HG03045 (cell line): ENCODE measurements at regions not wholly inside any gene's neighbourhood (a gene's known extent, or its start where the extent isn't known, plus 50 kb on each side); places are given as distances from the start of the nearest gene placed in this dataset.

Source experiments
- ATAC-seq: cut with Tn5 transposase; IDR thresholded peaks from one replicate; pipeline ENCODE4 v1.9.1; 2021; ENCODE audit warnings: mild to moderate bottlenecking, moderate library complexity; ENCODE audit not compliant: unreplicated experiment

DNA sequence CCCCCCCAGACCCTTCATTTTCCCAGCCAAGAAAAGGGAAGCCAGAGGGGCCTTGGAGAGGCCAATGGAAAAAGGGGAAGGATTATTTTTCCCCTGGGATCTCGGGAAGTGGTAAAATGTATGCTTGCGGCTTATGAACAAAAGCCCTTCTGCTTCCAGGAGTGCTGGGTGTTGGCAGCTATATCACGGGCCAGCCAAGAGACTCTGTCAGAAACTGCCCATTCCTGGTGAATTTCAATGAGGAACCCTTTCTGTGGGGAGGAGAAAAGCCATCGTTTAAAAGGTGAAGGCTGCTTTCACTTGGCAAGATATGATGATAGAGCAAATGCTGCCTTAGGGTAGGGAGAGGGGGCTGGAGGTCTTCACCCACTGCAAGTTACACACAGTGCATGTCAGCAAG, 69.7 kb upstream of the ZC3H12A start:
- no peak for ATAC-seq

DNA sequence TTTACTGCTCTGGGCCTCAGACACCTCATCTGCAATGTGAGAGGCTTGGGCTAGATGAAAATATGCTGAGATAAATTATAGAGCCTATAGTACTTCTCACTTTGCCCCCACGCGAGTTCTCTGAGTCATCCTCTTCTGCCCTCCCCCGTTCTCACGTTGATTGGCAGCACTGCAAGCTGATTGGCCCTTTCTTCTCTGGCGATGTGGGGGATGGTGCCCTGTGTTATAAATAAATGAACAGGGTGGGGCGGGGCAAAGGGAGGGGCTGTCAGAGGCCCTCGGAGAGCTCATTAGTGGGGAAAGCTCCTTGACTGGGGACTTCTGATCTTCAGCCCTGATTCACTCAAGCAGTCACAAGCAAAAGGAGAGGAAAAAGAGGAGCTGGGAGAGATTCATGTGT, 64.3 kb upstream of the ZC3H12A start:
- no peak for ATAC-seq

DNA sequence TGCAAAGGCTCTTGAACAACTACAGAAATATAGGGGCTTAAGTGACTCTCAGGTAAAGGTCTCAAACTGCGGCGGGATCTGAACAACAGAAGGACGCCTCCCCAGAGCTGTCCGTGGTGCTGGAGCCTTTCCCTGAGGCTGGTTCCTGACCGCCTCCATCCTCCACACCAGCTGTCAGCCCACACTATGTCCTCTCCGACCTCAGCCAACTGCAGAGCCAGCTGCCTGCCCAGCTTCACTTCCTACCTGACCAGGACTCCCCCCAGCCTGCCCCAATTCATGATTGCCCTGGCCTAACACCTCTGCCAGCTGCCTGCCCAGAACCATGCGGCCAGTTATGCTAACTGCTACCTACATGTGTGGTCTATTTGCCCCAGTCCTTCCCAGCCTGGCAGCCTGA, 63.6 kb upstream of the ZC3H12A start:
- no peak for ATAC-seq

DNA sequence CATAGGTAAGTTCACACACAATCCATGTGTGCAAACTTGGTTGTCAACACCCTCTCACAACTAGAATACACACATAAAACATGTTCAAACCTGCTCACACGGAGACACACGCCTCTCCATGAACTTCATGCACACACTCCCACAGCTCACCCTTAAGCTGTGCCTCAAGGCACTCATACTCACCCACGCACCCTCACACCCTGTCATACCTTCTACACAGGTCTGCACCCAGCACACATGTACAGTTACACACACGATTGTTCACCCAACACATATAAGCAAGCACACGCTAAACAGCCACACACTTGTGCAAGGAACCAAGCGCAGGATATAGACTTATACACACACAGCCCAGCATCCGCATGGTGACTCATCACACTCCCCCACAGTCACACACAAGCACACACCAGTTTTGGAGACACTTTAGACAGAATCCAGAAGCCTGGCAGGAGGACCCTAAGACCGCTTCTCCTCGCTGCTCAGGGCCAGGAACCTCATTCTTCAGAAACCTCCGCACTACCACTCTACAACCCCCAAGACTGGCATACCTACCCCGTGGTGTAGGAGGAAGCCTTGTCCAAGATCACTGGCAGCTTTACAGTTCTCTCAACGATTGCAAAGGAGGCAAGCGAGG, 58.7 kb upstream of the ZC3H12A start:
- ATAC-seq: no peak

DNA sequence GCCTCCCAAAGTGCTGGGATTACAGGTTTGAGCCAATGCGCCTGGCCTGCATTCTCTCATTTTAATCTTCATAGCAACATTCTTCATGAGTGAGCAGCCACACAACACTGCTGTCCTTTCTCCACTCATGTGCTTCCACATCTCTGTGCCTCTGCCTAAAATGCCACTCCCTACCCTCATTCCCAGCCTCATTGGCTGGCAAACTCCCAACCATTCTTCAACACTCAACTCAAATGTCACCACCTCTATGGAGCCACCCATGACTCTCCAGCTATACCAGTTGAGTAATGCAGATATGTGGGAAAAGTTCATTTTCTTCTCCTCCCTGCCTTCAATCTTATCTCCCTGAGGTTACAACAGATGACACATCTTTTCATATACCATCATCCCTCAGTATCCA, 53.9 kb upstream of the ZC3H12A start:
- no peak for ATAC-seq

DNA sequence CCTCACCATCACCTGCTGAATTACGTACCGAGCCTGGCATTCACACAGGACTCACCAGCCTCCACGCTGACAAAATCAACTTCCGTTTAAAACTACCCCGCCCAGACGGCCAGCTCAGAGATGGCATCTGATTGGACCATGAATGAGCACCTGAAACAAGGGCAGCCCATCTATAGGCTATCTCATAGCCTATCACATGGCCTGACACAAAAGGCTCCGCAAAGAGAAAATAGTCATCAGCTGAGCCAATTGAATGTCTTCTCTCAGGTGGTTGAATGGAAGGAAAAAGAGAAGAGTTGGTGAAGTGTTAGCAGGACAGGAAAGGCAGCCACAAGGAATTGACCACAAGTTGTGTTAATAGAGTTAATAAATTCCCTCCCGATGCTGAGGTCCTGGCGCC, 50.6 kb upstream of the ZC3H12A start:
- no peak for ATAC-seq

DNA sequence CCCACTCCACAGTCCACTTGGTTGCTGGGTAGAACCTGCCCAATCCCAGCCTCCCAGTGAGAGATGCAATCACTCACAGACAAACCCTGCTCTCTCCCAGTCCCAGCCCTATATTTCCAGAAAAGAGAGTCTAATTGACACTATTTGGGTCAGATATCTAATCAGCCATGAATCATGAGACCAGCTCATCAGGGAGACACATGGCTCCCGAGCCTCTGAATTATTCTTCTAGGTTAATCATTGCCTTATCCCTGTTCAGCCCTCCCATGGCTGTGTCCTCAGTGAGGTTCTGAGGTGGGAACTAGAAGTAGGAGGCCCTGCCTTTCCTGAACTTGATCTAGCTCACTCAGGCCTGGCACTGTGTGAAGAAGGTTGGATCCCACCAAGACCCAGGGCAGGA, 49.9 kb upstream of the ZC3H12A start:
- ATAC-seq: no peak
